GM21619 (cell line): ENCODE measurements at regions not wholly inside any gene's neighbourhood (a gene's known extent, or its start where the extent isn't known, plus 50 kb on each side); places are given as distances from the start of the nearest gene placed in this dataset.
A peak's percentile ranks its signal among the peaks of the same experiment; 100 is the strongest.
"Not testable (repeated sequence)": the region's sequence is repeated elsewhere in the genome, so short reads cannot be mapped to it uniquely, and the experiment has no call there.

Source experiments
- ATAC-seq: cut with Tn5 transposase; IDR thresholded peaks from one replicate; pipeline ENCODE4 v1.9.1; 2021; ENCODE audit not compliant: unreplicated experiment

GRCh38 chr5:113719549-113719948, 206.1 kb downstream of the YTHDC2 start:
- no peak for ATAC-seq

- no peak for ATAC-seq
Observed at GRCh38 chr5:113721171-113721570, 207.7 kb downstream of the YTHDC2 start.

DNA sequence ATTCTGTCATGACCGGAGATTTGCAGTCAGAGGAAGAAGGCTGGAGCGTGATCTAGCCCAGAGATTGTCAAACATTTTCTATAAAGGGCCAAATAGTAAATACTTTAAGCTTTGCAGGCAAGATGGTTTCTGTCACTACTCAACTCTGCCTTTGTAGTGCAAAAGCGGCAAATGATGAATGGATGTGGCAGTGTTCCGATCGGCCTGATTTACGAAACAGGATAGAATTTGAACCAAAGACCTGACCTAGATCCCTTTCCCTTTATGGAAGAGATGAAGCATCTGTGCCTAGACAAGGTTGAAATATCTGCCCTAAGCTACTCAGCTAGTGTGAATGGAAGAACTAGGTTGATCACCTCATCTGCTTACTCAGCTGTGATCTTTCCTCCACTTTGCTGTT, 209.5 kb downstream of the YTHDC2 start:
- ATAC-seq: no peak

DNA sequence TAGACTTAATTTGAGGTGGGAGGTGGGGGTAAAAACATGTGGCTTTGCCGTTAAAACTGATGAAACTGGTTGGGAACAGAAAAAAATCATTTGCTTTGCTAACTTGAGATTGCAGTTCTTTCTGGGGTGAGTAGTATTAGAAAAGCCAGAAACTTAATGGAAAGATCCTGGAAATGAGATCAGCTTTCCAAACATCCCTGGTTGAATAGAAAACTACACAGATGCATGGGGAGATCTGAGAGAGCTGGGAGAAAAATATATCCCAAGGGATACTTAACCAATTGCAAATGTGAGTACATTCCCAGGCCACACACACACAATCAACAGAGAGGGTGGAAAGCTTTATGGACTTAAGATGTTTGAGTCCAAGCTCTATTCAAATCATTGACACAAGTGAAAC, 222.3 kb downstream of the YTHDC2 start:
- ATAC-seq: no peak

DNA sequence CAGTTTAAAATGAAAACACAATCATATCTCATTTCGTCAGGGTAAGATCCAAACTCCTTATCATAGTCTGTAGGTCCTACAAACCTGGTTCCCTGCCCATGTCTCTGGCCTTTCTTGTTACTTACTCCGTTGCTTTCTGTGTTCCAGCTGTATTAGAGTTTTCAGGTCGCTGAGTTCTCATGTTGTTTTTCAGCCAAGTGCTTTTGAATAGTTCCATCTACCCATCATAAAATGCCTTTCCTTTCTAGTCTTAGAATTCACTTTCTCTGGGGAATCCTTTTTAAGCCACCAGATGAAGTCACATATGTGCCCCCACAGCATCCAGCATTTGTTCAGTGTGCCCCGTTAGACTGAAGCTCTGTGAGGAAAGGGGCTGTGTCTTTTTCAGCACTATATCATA, 228.7 kb downstream of the YTHDC2 start:
- ATAC-seq: no peak

GRCh38 chr5:113742639-113743038, 229.1 kb downstream of the YTHDC2 start:
- ATAC-seq: no peak

GRCh38 chr5:113748403-113748802, 234.9 kb downstream of the YTHDC2 start:
- no peak for ATAC-seq

DNA sequence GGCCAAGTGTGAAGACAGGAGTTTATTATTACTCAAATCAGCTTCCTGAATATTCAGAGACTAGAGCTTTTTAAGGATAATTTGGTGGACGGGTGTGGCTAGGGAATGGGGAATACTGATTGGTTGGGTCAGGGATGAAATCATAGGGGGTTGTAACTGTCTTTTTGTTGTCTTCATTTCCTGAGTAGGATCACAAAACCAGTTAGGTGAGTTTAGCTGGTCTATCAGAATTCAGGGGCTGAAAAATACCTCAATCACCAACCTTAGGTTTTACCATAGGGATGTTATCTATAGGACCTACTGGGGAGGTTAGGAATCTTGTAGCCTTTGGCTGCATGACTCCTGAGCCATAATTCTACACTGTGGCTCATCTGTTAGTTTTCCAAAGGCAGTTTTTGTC, 235.8 kb downstream of the YTHDC2 start:
- ATAC-seq: no peak

- not testable (repeated sequence) for ATAC-seq
Observed at GRCh38 chr5:113753182-113753581, 239.7 kb downstream of the YTHDC2 start.

GRCh38 chr5:113755516-113755915, 242.0 kb downstream of the YTHDC2 start:
- ATAC-seq: no peak

DNA sequence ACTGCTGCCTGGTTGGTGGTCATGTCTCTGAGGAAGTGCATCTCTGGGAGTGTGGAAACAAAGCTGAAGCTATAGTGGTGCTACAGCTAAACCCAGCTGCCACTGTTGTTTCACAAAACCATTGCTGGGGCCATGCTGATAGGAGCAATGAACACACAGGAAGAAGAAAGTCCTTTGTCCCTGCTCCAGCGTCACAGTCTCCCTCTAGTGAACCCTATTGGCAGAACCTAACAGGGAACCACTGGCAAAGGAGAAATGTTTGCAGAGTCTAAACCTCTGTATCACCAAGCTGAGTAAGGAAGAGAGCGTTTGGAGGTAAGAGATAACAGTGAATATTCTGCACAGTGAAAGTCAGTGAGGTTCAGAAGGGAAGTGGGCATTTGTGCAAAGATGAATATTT, 244.0 kb downstream of the YTHDC2 start:
- ATAC-seq: no peak

GRCh38 chr5:113759505-113759904, 246.0 kb downstream of the YTHDC2 start:
- ATAC-seq: peak; percentile 53

DNA sequence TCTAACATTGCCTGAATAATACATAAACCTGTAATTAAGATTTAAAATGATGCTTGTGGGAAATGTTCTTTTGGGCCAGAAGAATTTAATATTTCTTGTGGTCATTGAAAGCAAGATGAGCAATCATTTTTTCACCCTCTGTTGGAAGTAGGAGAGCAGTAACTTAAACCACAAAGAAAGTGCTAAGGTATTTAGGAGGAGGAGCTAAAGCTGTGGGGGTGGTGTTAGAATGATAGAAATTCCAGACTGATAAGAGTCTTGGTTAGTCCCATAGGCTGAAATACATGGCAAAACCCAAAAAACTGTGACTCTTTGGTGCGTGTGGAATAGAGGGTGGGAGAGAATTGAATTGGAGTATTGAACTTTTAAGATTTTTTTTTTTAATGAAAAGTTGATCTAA, 247.0 kb downstream of the YTHDC2 start:
- ATAC-seq: no peak

GRCh38 chr5:113761594-113761993, 248.1 kb downstream of the YTHDC2 start:
- ATAC-seq: no peak

DNA sequence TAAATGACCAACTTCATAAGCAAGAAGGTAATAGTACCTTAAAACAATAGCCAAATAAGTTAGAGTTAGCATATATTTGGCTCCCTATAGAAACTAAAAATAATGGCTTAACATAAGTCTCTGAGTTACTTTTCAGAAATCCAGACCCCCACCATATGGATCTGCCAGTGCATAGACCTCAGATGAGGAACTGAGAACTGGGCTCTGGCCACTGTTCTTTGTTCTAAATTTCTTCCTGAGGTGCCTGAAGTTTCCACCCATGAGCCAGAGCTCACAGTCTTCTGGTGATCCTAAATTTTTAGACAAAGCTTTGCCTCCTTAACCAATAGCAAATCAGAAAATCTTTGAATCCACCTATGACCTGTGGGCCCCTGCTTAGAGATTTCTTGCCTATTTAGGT, 250.9 kb downstream of the YTHDC2 start:
- no peak for ATAC-seq

DNA sequence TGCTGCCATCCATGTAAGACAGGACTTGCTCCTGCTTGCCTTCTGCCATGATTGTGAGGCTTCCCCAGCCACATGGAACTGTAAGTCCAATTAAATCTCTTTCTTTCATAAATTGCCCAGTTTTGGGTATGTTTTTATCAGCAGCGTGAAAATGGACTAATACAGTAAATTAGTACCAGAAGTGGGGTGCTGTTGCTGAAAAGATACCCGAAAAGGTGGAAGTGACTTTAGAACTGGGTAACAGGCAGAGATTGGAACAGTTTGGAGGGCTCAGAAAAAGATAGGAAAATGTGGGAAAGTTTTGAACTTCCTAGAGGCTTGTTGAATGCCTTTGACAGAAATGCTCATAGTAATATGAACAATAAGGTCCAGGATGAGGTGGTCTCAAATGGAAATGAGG, 253.3 kb downstream of the YTHDC2 start:
- ATAC-seq: not testable (repeated sequence)

DNA sequence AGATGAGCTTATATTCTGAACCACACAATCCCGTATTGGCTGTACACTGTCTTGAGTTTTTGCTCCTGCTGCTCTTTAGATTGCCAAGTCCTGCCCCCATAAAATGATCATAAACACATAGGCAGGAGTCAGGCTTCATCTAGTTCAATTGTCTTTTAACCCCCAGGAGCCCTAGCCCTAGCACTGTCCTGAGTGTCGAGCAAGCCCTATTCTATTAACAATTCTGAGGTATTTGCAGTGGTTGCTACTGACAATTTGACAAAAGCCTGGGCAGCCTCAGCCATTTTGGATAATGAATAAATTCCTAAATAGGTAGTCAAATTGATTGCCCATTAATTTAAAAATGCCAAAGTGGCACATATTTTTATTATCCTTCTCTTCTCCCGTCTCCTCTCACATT, 257.2 kb downstream of the YTHDC2 start:
- ATAC-seq: no peak

DNA sequence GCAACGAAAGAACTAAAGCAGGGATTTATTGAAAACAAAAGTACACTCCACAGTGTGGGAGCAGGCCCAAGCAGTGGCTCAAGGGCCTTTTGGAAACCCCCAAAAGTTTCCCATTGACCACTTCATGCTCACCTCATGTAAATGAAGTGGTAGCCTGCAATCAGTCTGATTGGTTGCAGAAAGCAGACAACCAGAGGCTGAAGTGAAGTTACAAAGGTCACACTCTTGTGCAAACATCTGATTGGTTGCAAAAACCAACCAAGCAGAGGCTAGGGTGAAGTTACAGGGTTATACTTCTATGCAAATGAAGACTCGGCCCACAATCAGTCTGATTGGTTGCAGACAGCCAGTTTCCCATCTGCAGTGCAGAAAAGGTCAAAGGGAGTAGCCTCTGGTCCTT, 258.0 kb downstream of the YTHDC2 start:
- ATAC-seq: peak; percentile 63

DNA sequence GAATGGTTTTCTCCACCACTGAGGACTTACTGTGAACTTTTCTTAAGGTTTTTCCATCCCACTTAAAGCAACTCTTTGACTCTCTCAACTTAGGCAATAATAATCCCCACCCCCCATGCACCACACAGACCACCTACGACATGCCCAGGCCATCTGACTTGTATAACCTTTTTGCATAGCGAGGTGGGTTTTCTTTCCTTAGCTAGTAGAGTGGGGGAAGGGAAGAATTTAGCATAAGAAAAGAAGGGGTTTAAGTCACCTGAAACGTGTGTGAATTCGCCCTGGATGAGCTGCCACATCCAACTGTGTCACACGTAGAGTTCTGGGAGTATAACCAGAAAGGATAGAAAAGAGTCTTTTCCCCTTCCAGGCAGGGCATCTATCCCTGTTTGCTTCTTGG, 262.7 kb downstream of the YTHDC2 start:
- ATAC-seq: no peak

- ATAC-seq: no peak
Observed at GRCh38 chr5:113776832-113777525, 263.5 kb downstream of the YTHDC2 start.

DNA sequence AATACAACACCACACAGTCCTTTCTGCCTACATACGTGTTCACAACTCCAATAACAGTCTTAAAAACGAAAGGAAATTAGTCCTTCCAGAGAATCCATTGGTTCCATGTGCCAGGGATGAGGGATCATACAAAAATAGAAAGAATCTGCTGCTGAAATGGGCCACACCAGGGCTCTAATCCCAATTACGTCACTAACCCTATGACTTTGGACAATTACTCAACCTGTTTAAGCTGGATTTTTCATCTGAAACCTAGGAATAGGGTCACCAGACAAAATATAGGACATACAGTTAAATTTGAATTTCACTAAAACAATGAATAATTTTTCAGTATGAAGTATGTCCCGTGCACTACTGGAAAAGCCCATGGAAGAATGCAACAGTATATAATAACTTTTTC, 264.7 kb downstream of the YTHDC2 start:
- ATAC-seq: no peak

DNA sequence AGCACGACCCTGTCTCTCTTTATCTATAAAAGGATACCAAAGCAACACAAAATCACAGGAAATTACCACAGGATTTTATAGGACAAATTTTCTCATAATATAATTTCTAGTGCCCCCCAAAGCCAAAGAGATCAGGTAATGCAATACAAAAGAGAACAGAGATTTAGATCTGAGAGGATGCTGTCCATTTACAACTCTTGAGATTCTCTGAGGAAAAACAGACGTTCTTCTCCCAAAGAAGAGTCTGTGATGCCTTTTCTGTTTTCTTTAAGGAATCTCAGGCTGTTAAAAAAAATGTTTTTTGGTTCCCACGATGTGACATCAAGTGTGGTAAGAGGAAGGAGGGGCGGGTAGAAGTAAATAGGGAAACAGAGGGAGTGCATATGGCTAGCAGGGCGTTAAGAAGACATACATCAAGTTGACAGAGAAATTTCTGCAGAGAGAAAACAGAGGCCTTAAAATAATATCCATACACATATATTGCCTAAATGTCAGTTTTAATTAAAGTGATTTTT, 274.7 kb downstream of the YTHDC2 start:
- no peak for ATAC-seq

GRCh38 chr5:113789769-113790168, 276.3 kb downstream of the YTHDC2 start:
- ATAC-seq: no peak
